LNCaP clone FGC (cell line): ENCODE measurements at regions not wholly inside any gene's neighbourhood (a gene's known extent, or its start where the extent isn't known, plus 50 kb on each side); places are given as distances from the start of the nearest gene placed in this dataset.
"Not testable (repeated sequence)": the region's sequence is repeated elsewhere in the genome, so short reads cannot be mapped to it uniquely, and the experiment has no call there.

ENCODE experiments used
- DNase-seq: peaks from one replicate; pipeline ENCODE4 v3.0.0-alpha.2; 2011; ENCODE audit warnings: low read depth
- H3K4me3 ChIP-seq: 2 replicates; pipeline ENCODE4 v1.5.1; 2011; ENCODE audit warnings: mild to moderate bottlenecking, low read depth, low read length, control low read depth

DNA sequence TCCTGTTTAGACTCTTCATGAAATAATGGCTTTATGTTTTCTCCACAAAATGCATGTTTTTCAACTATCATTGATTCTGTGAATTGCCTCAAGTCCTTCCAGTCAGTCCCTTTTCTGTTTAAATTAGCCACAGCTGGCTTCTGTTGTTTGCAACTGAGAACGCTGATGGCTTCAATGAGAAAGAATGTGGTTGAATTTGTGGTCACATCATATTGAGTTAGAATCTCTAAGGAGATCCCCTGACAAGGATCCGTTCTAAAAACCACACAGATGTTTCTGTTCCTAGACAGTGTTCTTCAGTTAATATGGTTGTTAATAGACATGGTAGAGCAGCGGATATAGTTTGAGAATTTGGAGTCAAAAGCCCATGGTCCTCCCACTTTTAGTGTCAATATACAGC, 323.6 kb upstream of the NOTCH2NLA start:
- DNase-seq, H3K4me3 ChIP-seq: not testable (repeated sequence)

GRCh38 chr1:146548684-146549083, 319.9 kb upstream of the NOTCH2NLA start:
- not testable (repeated sequence) for H3K4me3 ChIP-seq, DNase-seq

DNA sequence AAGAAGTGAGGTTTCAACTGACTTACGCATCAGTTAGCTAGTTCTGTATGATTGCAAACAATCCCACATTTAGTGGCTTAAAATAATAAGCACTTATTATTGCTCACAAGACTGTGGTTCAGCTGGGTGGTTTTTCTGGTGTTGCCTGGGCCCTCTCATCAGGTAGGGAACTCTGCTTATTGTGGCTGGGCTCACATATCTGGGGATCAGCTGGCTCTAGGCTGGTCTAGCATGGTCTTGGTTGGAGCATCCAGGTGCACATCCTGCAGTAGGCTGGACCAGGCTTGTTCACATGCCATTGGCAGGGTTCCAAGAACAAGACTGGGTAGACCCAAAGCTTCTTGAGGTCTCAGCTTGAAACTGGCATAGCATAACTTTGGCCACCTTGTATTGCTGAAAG, 317.4 kb upstream of the NOTCH2NLA start:
- not testable (repeated sequence) for DNase-seq, H3K4me3 ChIP-seq

DNA sequence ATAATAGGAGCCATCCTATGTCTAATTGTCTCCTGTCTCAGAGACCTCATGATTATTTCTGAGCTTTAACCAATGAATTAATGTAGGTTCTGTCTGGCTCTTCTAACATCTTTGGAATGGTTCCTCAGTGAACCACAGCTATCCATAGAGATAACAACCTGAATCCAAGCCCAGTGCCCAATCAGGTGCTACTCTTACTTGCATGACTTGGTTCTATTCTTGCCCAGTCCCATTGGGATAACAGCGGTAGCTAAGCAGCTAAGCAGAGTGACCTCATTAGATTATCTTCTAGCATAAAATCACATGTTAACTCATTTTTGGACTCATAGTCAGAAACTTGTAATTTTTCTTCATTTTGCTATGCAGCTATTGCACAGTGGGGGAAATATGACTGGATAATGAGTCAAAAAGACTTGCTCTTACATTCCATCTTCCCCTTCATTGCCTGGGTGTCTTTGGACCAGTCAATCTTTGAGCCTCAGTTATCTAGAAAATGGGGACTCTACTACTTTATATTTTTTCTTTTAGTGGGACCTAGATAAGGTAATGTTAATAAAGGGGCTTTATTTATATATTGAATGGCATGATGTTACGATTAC, 309.1 kb upstream of the NOTCH2NLA start:
- H3K4me3 ChIP-seq, DNase-seq: not testable (repeated sequence)

- DNase-seq, H3K4me3 ChIP-seq: not testable (repeated sequence)
Measured at GRCh38 chr1:146536028-146536427, 307.2 kb upstream of the NOTCH2NLA start.

DNA sequence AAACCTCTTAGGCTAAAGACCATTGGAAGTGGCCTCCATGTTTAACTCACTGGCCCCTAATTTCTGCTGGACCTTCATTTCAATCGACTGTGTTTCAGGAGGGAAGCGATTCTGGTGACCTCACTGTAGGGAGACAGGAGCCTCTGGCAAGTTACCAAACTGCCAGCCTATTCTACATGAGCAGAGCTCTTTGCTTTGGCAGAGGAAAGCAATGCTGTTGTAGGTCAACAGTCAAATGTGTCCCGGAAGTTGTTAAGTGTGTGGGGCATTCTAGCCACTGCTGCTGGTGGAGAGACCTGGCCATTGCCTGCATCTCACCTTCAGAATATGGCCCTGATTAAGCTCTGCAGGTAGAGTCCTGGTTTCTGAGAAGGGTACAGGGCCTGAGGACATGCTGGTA, 306.8 kb upstream of the NOTCH2NLA start:
- DNase-seq, H3K4me3 ChIP-seq: not testable (repeated sequence)

DNA sequence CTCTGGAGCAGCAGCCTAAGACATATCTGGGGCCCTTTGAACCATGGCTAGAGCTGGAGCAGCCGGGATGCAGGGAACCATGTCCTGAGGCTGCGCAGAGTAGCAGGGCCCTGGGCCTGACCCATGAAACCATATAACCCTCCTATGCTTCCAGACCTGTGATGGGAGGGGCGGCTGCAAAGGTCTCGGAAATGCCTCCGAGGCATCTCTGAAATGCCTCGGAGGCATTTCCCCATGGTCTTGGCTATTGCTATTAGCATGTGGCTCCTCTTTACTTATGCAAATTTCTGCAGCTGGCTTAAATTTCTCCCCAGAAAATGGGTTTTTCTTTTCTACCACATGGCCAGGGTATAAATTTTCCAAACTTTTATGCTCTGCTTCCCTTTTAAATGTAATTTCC, 302.1 kb upstream of the NOTCH2NLA start:
- DNase-seq, H3K4me3 ChIP-seq: not testable (repeated sequence)

GRCh38 chr1:146522812-146523211, 294.0 kb upstream of the NOTCH2NLA start:
- H3K4me3 ChIP-seq, DNase-seq: not testable (repeated sequence)

- not testable (repeated sequence) for H3K4me3 ChIP-seq, DNase-seq
Measured at GRCh38 chr1:146522345-146522744, 293.5 kb upstream of the NOTCH2NLA start.

- not testable (repeated sequence) for H3K4me3 ChIP-seq, DNase-seq
Measured at GRCh38 chr1:146521804-146522203, 293.0 kb upstream of the NOTCH2NLA start.

DNA sequence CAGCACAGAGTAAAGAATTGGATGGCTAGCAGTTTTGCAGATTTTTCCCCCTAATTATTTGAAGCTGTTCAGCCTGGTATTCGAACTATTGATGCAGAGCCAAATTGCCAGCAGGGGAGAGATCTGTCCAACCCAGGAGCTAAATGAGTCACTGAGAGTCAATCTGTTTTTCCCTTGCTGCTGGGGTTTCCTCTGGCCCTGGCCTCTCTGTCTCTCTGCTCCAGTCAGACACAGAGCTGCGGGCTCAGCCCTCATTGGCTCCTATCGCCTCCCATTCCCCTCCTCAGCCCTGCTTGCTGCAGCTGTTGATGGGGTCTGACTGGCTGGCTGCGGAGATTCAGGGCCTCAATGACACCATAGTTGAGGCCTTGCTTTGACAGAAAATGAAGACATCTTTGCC, 284.9 kb upstream of the NOTCH2NLA start:
- not testable (repeated sequence) for DNase-seq

GRCh38 chr1:146511047-146511777, 282.4 kb upstream of the NOTCH2NLA start:
- H3K4me3 ChIP-seq, DNase-seq: not testable (repeated sequence)

More for the DNA sequence above, 284.9 kb upstream of the NOTCH2NLA start:
- H3K4me3 ChIP-seq = not testable (repeated sequence)

- not testable (repeated sequence) for H3K4me3 ChIP-seq, DNase-seq
Measured at GRCh38 chr1:146510248-146510983, 281.6 kb upstream of the NOTCH2NLA start.

- not testable (repeated sequence) for DNase-seq
Measured at GRCh38 chr1:146504121-146504520, 275.3 kb upstream of the NOTCH2NLA start.

DNA sequence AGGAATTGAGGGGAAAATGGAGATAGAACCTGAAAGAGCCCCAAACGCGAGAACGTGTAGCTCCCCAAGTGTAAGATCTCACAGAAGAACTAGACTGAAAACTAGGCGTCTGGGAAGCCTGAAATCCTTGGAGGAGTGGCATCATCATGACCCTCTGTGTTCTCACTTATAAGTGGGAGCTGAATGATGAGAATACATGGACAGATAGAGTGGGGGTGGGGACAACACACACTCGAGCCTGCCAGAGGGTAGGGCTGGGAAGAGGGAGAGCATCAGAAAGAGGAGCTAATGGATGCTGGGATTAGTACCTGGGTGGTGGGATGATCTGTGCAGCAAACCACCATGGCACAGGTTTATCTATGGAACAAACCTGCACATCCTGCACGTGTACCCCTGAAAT, 258.7 kb upstream of the NOTCH2NLA start:
- not testable (repeated sequence) for DNase-seq, H3K4me3 ChIP-seq

More at GRCh38 chr1:146504121-146504520, 275.3 kb upstream of the NOTCH2NLA start:
- H3K4me3 ChIP-seq = not testable (repeated sequence)

GRCh38 chr1:146487155-146487554, 258.3 kb upstream of the NOTCH2NLA start:
- DNase-seq, H3K4me3 ChIP-seq: not testable (repeated sequence)

- DNase-seq, H3K4me3 ChIP-seq: not testable (repeated sequence)
Measured at GRCh38 chr1:146486300-146487014, 257.6 kb upstream of the NOTCH2NLA start.

GRCh38 chr1:146484195-146484594, 255.4 kb upstream of the NOTCH2NLA start:
- not testable (repeated sequence) for H3K4me3 ChIP-seq

DNA sequence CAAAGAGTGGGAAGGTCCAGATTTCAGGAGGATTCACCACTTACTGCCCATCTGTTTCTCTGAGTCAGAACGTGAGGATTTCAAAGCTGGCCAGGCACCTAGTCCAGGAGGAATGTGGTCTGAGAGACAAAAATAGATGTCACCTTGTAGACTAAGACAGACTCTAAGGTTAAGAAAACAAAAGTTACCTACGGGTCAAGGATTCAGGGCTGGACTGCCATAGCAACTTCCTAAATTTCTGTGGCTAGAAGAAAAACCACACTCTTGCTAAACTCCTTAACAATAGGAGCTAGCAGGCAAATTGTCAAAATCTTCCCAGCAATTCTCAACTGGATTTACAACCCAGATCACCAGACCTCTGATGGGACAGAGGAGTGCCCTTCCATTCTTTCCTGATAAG, 250.4 kb upstream of the NOTCH2NLA start:
- not testable (repeated sequence) for H3K4me3 ChIP-seq, DNase-seq

More at GRCh38 chr1:146484195-146484594, 255.4 kb upstream of the NOTCH2NLA start:
- not testable (repeated sequence) for DNase-seq
